OCI-LY7 (cell line): ENCODE measurements at regions not wholly inside any gene's neighbourhood (a gene's known extent, or its start where the extent isn't known, plus 50 kb on each side); places are given as distances from the start of the nearest gene placed in this dataset.

ENCODE experiments used
- EZH2phosphoT487 ChIP-seq: fragments of 200-600 bp; sonication (generic); IDR thresholded peaks from 2 replicates; pipeline ENCODE4 v1.6.1; 2018; ENCODE audit warnings: low read depth, borderline replicate concordance, mild to moderate bottlenecking, mixed run types, antibody characterized with exemption, low read length, moderate library complexity, mixed read lengths
- TF ChIP-seq, protein P1 (sequence below): fragments of 200-600 bp; sonication (generic); conservative IDR thresholded peaks from 2 replicates; pipeline ENCODE4 v1.5.1; 2014; ENCODE audit warnings: mild to moderate bottlenecking, antibody characterized with exemption, low read length, moderate library complexity, mixed read lengths

GRCh38 chr13:107866032-107866940 is 349.1 kb downstream of the LIG4 start:
- TF ChIP-seq, protein P1, sequence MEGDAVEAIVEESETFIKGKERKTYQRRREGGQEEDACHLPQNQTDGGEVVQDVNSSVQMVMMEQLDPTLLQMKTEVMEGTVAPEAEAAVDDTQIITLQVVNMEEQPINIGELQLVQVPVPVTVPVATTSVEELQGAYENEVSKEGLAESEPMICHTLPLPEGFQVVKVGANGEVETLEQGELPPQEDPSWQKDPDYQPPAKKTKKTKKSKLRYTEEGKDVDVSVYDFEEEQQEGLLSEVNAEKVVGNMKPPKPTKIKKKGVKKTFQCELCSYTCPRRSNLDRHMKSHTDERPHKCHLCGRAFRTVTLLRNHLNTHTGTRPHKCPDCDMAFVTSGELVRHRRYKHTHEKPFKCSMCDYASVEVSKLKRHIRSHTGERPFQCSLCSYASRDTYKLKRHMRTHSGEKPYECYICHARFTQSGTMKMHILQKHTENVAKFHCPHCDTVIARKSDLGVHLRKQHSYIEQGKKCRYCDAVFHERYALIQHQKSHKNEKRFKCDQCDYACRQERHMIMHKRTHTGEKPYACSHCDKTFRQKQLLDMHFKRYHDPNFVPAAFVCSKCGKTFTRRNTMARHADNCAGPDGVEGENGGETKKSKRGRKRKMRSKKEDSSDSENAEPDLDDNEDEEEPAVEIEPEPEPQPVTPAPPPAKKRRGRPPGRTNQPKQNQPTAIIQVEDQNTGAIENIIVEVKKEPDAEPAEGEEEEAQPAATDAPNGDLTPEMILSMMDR, result no peak
- TF ChIP-seq EZH2phosphoT487, result no peak
